WTC11 (cell line): ENCODE measurements at regions not wholly inside any gene's neighbourhood (a gene's known extent, or its start where the extent isn't known, plus 50 kb on each side); places are given as distances from the start of the nearest gene placed in this dataset.

Experiments used
- ATAC-seq: fragments of 200-7000 bp; cut with Tn5 transposase; 2 replicates; pipeline ENCODE4 v1.10.0; 2021; ENCODE audit warnings: mild to moderate bottlenecking, moderate library complexity
- CTCF ChIA-PET: fragments of 300-600 bp; sonication (Branson Sonifier 250); formaldehyde crosslinking; loops from one replicate; lab custom pipeline; 2021; ENCODE audit warnings: antibody characterized with exemption; lab: Charles Lee
- POLR2A ChIA-PET: fragments of 350-600 bp; sonication (Branson Sonifier 250); formaldehyde crosslinking; loops from one replicate; lab custom pipeline; 2021; ENCODE audit warnings: antibody characterized with exemption; lab: Charles Lee
- DNase-seq: peaks from one replicate; pipeline ENCODE4 v3.0.0; 2021; ENCODE audit warnings: low spot score
- H3K27ac Mint-ChIP-seq: 2 replicates; pipeline ENCODE4 v1.8.0; 2021; ENCODE audit warnings: mixed read lengths
- H3K27me3 Mint-ChIP-seq: 2 replicates; pipeline ENCODE4 v1.8.0; 2021; ENCODE audit warnings: low read depth, mild to moderate bottlenecking, moderate library complexity, mixed read lengths
- H3K36me3 Mint-ChIP-seq: 2 replicates; pipeline ENCODE4 v1.8.0; 2021; ENCODE audit warnings: mixed read lengths
- H3K4me1 Mint-ChIP-seq: 2 replicates; pipeline ENCODE4 v1.8.0; 2022; ENCODE audit warnings: mixed read lengths
- H3K4me3 Mint-ChIP-seq: 2 replicates; pipeline ENCODE4 v1.8.0; 2021; ENCODE audit warnings: mild to moderate bottlenecking, moderate library complexity, mixed read lengths
- H3K9me3 Mint-ChIP-seq: 2 replicates; pipeline ENCODE4 v1.8.0; 2021; ENCODE audit warnings: mixed read lengths
- ATF1 ChIP-seq: sonication (generic); formaldehyde crosslinking; IDR thresholded peaks from 2 replicates; pipeline ENCODE4 v1.8.1; 2023; ENCODE audit warnings: mild to moderate bottlenecking, moderate library complexity, missing genetic modification reagents
- ETV6 ChIP-seq: sonication (generic); formaldehyde crosslinking; IDR thresholded peaks from 2 replicates; pipeline ENCODE4 v1.8.1; 2022; ENCODE audit warnings: mild to moderate bottlenecking, missing genetic modification reagents
- FOXP1 ChIP-seq: sonication (generic); formaldehyde crosslinking; IDR thresholded peaks from 2 replicates; pipeline ENCODE4 v1.8.0; 2022; ENCODE audit warnings: missing genetic modification reagents, mild to moderate bottlenecking, moderate library complexity, borderline replicate concordance
- GRHL2 ChIP-seq: fragments of 250-450 bp; sonication (Bioruptor Pico); IDR thresholded peaks from 2 replicates; pipeline ENCODE4 v1.8.0; 2022; ENCODE audit warnings: mild to moderate bottlenecking, moderate library complexity; ENCODE audit not compliant: insufficient replicate concordance, severe bottlenecking
- HMGA2 ChIP-seq: fragments of 250-450 bp; sonication (Bioruptor Pico); IDR thresholded peaks from 2 replicates; pipeline ENCODE4 v1.4.0; 2021; ENCODE audit warnings: mild to moderate bottlenecking, moderate library complexity
- NFATC4 ChIP-seq: fragments of 250-450 bp; sonication (Bioruptor Pico); IDR thresholded peaks from 2 replicates; pipeline ENCODE4 v1.9.0; 2021; ENCODE audit warnings: mild to moderate bottlenecking
- NFE2L1 ChIP-seq: sonication (generic); formaldehyde crosslinking; IDR thresholded peaks from 2 replicates; pipeline ENCODE4 v1.8.1; 2023; ENCODE audit warnings: missing genetic modification reagents
- NR2C2 ChIP-seq: sonication (generic); formaldehyde crosslinking; IDR thresholded peaks from 2 replicates; pipeline ENCODE4 v1.8.0; 2022; ENCODE audit warnings: mild to moderate bottlenecking, missing genetic modification reagents
- NR3C1 ChIP-seq: sonication (generic); formaldehyde crosslinking; conservative IDR thresholded peaks from 2 replicates; pipeline ENCODE4 v1.8.1; 2023; ENCODE audit warnings: low read depth, mild to moderate bottlenecking, missing genetic modification reagents
- RORB ChIP-seq: fragments of 250-450 bp; sonication (Bioruptor Pico); IDR thresholded peaks from 2 replicates; pipeline ENCODE4 v1.9.0; 2021; ENCODE audit warnings: mild to moderate bottlenecking
- SP1 ChIP-seq: sonication (generic); formaldehyde crosslinking; conservative IDR thresholded peaks from 2 replicates; pipeline ENCODE4 v1.8.1; 2022; ENCODE audit warnings: missing genetic modification reagents
- ZNF121 ChIP-seq: sonication (generic); formaldehyde crosslinking; IDR thresholded peaks from 2 replicates; pipeline ENCODE4 v1.8.0; 2023; ENCODE audit warnings: missing genetic modification reagents
- ZNF232 ChIP-seq: sonication (generic); formaldehyde crosslinking; IDR thresholded peaks from 2 replicates; pipeline ENCODE4 v1.8.0; 2022; ENCODE audit warnings: mild to moderate bottlenecking, missing genetic modification reagents
- ZNF317 ChIP-seq: sonication (generic); formaldehyde crosslinking; IDR thresholded peaks from 2 replicates; pipeline ENCODE4 v1.8.1; 2023; ENCODE audit warnings: low read depth, mild to moderate bottlenecking, moderate library complexity, missing genetic modification reagents, borderline replicate concordance
- ZNF396 ChIP-seq: fragments of 250-450 bp; sonication (Bioruptor Pico); IDR thresholded peaks from 2 replicates; pipeline ENCODE4 v1.8.0; 2021; ENCODE audit warnings: mild to moderate bottlenecking, moderate library complexity, borderline replicate concordance
- TF ChIP-seq, protein P1 (sequence below): fragments of 250-450 bp; sonication (Bioruptor Pico); IDR thresholded peaks from 2 replicates; pipeline ENCODE4 v1.9.0; 2021; ENCODE audit warnings: moderate library complexity, mild to moderate bottlenecking, inconsistent platforms, borderline replicate concordance
- TF ChIP-seq, protein P2 (sequence below): sonication (generic); formaldehyde crosslinking; IDR thresholded peaks from 2 replicates; pipeline ENCODE4 v1.8.1; 2023; ENCODE audit warnings: mild to moderate bottlenecking, moderate library complexity, missing genetic modification reagents
- TF ChIP-seq, protein P3 (sequence below): fragments of 250-450 bp; sonication (Bioruptor Pico); IDR thresholded peaks from 2 replicates; pipeline ENCODE4 v2.1.2; 2022; ENCODE audit warnings: mild to moderate bottlenecking, moderate library complexity
- TF ChIP-seq, protein P4 (sequence below): sonication (generic); formaldehyde crosslinking; conservative IDR thresholded peaks from 2 replicates; pipeline ENCODE4 v1.8.1; 2022; ENCODE audit warnings: mild to moderate bottlenecking, missing genetic modification reagents
- TF ChIP-seq, protein P5 (sequence below): sonication (generic); formaldehyde crosslinking; IDR thresholded peaks from 2 replicates; pipeline ENCODE4 v1.8.1; 2023; ENCODE audit warnings: mild to moderate bottlenecking, missing genetic modification reagents
- TF ChIP-seq, protein P6 (sequence below): sonication (generic); formaldehyde crosslinking; IDR thresholded peaks from 2 replicates; pipeline ENCODE4 v1.8.1; 2022; ENCODE audit warnings: mild to moderate bottlenecking, moderate library complexity, missing genetic modification reagents
- TF ChIP-seq, protein P7 (sequence below): sonication (generic); formaldehyde crosslinking; IDR thresholded peaks from 2 replicates; pipeline ENCODE4 v1.8.1; 2022; ENCODE audit warnings: low read depth, mild to moderate bottlenecking, moderate library complexity, missing genetic modification reagents, borderline replicate concordance

DNA sequence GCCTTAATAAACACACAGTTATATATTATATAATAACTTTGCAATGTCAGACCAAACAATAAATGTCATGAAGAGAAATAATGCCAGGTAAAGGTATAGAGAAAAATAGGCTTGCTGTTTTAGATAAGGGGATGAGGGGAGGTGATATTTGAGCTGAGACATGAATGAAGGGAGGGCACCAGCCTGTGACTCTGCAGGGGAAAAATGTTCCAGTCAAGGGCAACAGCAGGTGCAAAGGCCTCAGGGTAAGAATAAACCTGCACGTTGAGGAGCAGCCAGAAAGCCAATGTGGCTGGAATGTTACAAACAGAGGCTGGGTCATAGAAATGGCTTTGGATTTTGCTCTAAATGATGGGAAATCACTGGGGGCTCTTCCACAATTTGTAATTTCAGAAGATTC, 519.6 kb downstream of the SOX6 start:
- no peaks in the 10 kb centered on the region; the same call in 1 of the 2 replicates for H3K27me3 Mint-ChIP-seq
- TF ChIP-seq ZNF396 (CRISPR knock-in tag) = no peak
- TF ChIP-seq, protein P1, sequence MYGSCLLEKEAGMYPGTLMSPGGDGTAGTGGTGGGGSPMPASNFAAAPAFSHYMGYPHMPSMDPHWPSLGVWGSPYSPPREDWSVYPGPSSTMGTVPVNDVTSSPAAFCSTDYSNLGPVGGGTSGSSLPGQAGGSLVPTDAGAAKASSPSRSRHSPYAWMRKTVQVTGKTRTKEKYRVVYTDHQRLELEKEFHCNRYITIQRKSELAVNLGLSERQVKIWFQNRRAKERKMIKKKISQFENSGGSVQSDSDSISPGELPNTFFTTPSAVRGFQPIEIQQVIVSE (CRISPR knock-in tag) = no peak
- TF ChIP-seq, protein P2, sequence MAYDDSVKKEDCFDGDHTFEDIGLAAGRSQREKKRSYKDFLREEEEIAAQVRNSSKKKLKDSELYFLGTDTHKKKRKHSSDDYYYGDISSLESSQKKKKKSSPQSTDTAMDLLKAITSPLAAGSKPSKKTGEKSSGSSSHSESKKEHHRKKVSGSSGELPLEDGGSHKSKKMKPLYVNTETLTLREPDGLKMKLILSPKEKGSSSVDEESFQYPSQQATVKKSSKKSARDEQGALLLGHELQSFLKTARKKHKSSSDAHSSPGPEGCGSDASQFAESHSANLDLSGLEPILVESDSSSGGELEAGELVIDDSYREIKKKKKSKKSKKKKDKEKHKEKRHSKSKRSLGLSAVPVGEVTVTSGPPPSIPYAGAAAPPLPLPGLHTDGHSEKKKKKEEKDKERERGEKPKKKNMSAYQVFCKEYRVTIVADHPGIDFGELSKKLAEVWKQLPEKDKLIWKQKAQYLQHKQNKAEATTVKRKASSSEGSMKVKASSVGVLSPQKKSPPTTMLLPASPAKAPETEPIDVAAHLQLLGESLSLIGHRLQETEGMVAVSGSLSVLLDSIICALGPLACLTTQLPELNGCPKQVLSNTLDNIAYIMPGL (CRISPR knock-in tag) = no peak
- no peak for TF ChIP-seq RORB
- TF ChIP-seq SP1 (CRISPR knock-in tag) = no peak
- TF ChIP-seq, protein P3, sequence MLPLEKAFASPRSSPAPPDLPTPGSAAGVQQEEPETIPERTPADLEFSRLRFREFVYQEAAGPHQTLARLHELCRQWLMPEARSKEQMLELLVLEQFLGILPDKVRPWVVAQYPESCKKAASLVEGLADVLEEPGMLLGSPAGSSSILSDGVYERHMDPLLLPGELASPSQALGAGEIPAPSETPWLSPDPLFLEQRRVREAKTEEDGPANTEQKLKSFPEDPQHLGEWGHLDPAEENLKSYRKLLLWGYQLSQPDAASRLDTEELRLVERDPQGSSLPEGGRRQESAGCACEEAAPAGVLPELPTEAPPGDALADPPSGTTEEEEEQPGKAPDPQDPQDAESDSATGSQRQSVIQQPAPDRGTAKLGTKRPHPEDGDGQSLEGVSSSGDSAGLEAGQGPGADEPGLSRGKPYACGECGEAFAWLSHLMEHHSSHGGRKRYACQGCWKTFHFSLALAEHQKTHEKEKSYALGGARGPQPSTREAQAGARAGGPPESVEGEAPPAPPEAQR (CRISPR knock-in tag) = no peak
- TF ChIP-seq, protein P4, sequence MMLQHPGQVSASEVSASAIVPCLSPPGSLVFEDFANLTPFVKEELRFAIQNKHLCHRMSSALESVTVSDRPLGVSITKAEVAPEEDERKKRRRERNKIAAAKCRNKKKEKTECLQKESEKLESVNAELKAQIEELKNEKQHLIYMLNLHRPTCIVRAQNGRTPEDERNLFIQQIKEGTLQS (CRISPR knock-in tag) = no peak
- TF ChIP-seq NFATC4 (CRISPR knock-in tag) = no peak
- TF ChIP-seq NR3C1 (CRISPR knock-in tag) = no peak
- no peak for TF ChIP-seq GRHL2 (CRISPR knock-in tag)
- TF ChIP-seq ZNF317 (CRISPR knock-in tag) = no peak
- no peak for TF ChIP-seq FOXP1 (CRISPR knock-in tag)
- TF ChIP-seq ETV6 (CRISPR knock-in tag) = no peak
- no peak for TF ChIP-seq ATF1 (CRISPR knock-in tag)
- no peak for TF ChIP-seq ZNF121 (CRISPR knock-in tag)
- TF ChIP-seq, protein P5, sequence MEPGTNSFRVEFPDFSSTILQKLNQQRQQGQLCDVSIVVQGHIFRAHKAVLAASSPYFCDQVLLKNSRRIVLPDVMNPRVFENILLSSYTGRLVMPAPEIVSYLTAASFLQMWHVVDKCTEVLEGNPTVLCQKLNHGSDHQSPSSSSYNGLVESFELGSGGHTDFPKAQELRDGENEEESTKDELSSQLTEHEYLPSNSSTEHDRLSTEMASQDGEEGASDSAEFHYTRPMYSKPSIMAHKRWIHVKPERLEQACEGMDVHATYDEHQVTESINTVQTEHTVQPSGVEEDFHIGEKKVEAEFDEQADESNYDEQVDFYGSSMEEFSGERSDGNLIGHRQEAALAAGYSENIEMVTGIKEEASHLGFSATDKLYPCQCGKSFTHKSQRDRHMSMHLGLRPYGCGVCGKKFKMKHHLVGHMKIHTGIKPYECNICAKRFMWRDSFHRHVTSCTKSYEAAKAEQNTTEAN (CRISPR knock-in tag) = no peak
- no peak for TF ChIP-seq HMGA2 (CRISPR knock-in tag)
- TF ChIP-seq NFE2L1 (CRISPR knock-in tag) = no peak
- peaks cover 2% of the 10 kb centered on the region; the same call in 1 of the 2 replicates for H3K4me1 Mint-ChIP-seq
- no peak overlapping the region for H3K4me3 Mint-ChIP-seq
- no peak for DNase-seq
- no peak overlapping the region for H3K27ac Mint-ChIP-seq
- ChIA-PET POLR2A (no interaction called here), CTCF (no interaction called here)
- H3K9me3 Mint-ChIP-seq = no peaks in the 10 kb centered on the region
- ATAC-seq = no peak
- H3K36me3 Mint-ChIP-seq = no peaks in the 10 kb centered on the region

DNA sequence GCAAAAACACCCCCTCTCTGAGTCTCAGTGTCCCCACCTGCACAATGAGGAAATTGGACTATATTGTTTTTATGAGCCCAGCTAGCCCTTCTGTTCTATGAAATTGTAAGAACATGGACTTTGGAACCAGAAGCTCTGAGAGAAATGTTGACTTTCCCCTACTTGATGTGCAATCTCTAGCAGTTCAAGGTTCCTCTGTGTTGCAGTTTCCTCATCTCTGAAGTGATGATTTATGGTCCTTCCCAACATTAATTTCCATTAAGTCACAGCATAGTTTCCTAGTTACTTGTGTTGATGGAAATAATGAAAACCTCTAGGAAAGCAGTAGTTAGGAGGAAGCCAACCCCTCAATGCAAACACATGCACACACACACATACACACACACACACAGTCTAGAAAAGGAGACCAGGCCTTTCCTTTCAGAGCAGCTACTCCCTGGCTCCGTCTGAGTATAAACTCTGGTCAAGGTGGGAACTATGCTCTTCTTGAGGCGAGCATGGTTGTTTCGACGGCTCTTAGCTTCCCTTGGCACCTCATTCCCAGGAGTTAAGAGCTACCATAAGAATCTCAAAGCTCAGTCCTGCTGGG, 518.4 kb downstream of the SOX6 start:
- peaks cover 12% of the 10 kb centered on the region for H3K4me1 Mint-ChIP-seq
- CTCF ChIA-PET = interaction anchor here (1.2 kb wide), 1 partner anchor 103 kb away, joined by 3 read pairs; no protein-coding TSS in a partner anchor
- no peaks in the 10 kb centered on the region for H3K36me3 Mint-ChIP-seq
- no peak for DNase-seq
- no peak for ATAC-seq
- no peak overlapping the region for H3K4me3 Mint-ChIP-seq
- no peak overlapping the region for H3K27ac Mint-ChIP-seq
- no peaks in the 10 kb centered on the region; the same call in 1 of the 2 replicates for H3K27me3 Mint-ChIP-seq
- no peak for TF ChIP-seq NR2C2 (CRISPR knock-in tag)
- TF ChIP-seq ZNF232 (CRISPR knock-in tag) = no peak
- TF ChIP-seq, protein P6, sequence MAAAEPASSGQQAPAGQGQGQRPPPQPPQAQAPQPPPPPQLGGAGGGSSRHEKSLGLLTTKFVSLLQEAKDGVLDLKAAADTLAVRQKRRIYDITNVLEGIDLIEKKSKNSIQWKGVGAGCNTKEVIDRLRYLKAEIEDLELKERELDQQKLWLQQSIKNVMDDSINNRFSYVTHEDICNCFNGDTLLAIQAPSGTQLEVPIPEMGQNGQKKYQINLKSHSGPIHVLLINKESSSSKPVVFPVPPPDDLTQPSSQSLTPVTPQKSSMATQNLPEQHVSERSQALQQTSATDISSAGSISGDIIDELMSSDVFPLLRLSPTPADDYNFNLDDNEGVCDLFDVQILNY (CRISPR knock-in tag) = no peak
- TF ChIP-seq ATF1 (CRISPR knock-in tag) = no peak
- TF ChIP-seq, protein P7, sequence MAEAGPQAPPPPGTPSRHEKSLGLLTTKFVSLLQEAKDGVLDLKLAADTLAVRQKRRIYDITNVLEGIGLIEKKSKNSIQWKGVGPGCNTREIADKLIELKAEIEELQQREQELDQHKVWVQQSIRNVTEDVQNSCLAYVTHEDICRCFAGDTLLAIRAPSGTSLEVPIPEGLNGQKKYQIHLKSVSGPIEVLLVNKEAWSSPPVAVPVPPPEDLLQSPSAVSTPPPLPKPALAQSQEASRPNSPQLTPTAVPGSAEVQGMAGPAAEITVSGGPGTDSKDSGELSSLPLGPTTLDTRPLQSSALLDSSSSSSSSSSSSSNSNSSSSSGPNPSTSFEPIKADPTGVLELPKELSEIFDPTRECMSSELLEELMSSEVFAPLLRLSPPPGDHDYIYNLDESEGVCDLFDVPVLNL = no peak
- TF ChIP-seq GRHL2 (CRISPR knock-in tag) = no peak
- H3K9me3 Mint-ChIP-seq = no peaks in the 10 kb centered on the region
- POLR2A ChIA-PET = no interaction called here
